Epithelial cell of esophagus (primary cell): ENCODE measurements at regions not wholly inside any gene's neighbourhood (a gene's known extent, or its start where the extent isn't known, plus 50 kb on each side); places are given as distances from the start of the nearest gene placed in this dataset.
A peak's percentile ranks its signal among the peaks of the same experiment; 100 is the strongest.

Experiments used
- DNase-seq: peaks from one replicate; pipeline ENCODE4 v3.0.0; 2010; ENCODE audit warnings: low read depth
- H3K4me3 ChIP-seq: 2 replicates; pipeline ENCODE4 v1.5.1; 2011; ENCODE audit warnings: mild to moderate bottlenecking, low read length, control low read depth
- CTCF ChIP-seq: IDR thresholded peaks from 2 replicates; pipeline ENCODE4 v1.5.1; 2011; ENCODE audit warnings: low read depth, mild to moderate bottlenecking, low read length, control low read depth, inconsistent platforms; ENCODE audit not compliant: insufficient read depth; ENCODE audit errors: missing control alignments

DNA sequence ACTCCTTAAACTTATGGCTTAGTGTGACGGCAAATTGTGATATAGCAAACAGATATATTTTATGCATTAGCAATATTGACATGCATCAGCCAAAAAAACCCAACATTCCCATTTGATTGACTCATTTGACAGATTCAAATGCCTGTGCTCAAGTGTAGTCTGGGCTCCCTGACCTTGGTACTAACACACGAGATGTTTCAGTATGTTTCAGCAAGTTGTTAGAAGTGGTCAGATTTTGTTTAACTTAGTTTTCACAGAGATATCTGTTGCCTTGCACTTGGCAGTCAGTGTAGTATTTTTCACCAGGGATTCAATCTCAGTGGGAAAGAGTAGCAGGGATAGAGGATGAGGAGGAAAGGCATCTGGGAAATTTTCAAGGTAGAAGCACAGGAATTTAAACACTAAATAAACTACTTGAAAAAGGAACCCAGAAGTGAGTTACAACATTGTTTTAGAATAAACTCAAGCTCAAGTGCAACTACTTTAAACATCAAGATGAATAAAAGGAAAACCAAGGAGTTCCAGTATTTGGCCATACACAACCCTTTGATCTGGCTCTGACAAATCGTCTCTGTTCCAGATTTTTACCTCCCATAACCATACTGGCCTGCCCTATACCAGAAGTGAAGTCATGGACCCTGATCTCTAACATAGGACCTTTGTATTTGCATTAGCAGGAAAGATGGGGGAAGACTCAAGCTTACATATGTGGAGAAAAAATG, 56.5 kb upstream of the BLID start:
- no peak for DNase-seq
- no peak for TF ChIP-seq CTCF
- H3K4me3 ChIP-seq = no peak overlapping the region

DNA sequence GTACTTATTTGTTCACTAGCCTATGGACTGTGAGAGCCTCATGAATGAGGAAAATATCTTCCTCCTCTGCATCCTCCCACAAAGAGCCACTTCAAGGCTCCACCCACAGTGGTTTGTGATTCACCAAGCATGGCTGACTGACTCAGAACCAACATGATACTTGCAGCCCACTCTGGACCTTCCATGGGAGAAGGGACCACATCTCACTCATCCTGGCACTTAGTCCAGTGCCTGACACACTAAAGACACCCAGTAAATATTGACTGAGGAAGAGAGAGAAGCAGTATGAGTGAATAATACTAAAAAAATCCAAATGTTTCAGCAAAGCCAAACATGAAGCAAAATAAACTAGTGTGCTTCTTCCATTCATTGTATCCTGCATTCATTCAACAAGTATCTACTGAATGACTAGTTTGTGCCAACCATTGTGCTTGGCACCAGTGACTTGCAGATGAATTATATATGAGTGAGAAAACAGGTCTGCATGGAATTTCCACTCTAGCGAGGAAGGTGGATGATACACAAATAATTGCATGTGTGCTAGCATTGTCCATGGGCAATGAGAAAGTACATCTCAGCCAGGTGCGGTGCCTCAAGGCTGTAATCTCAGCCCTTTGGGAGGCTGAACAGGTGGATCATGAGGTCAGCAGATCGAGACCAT, 54.9 kb upstream of the BLID start:
- DNase-seq = peak; percentile 91
- no peak overlapping the region for H3K4me3 ChIP-seq

GRCh38 chr11:122168218-122168617, 52.2 kb upstream of the BLID start:
- no peak for TF ChIP-seq CTCF
- H3K4me3 ChIP-seq = no peak overlapping the region
- no peak for DNase-seq

More for the DNA sequence above, 54.9 kb upstream of the BLID start:
- no peak for TF ChIP-seq CTCF

- no peak for TF ChIP-seq CTCF
- H3K4me3 ChIP-seq = no peak overlapping the region
- DNase-seq = peak; percentile 92
Measured at GRCh38 chr11:122167100-122167499, 51.1 kb upstream of the BLID start.

GRCh38 chr11:122165607-122166371, 49.8 kb upstream of the BLID start:
- no peak overlapping the region for H3K4me3 ChIP-seq
- no peak for DNase-seq
- no peak for TF ChIP-seq CTCF
